ENCODE measurements at regions not wholly inside any gene's neighbourhood (a gene's known extent, or its start where the extent isn't known, plus 50 kb on each side); places are given as distances from the start of the nearest gene placed in this dataset.
"Not testable (repeated sequence)": the region's sequence is repeated elsewhere in the genome, so short reads cannot be mapped to it uniquely, and the experiment has no call there.

GRCh38 chr6:26745964-26746363 is 86.4 kb upstream of the ZNF322 start:
- TF ChIP-seq, protein P1, sequence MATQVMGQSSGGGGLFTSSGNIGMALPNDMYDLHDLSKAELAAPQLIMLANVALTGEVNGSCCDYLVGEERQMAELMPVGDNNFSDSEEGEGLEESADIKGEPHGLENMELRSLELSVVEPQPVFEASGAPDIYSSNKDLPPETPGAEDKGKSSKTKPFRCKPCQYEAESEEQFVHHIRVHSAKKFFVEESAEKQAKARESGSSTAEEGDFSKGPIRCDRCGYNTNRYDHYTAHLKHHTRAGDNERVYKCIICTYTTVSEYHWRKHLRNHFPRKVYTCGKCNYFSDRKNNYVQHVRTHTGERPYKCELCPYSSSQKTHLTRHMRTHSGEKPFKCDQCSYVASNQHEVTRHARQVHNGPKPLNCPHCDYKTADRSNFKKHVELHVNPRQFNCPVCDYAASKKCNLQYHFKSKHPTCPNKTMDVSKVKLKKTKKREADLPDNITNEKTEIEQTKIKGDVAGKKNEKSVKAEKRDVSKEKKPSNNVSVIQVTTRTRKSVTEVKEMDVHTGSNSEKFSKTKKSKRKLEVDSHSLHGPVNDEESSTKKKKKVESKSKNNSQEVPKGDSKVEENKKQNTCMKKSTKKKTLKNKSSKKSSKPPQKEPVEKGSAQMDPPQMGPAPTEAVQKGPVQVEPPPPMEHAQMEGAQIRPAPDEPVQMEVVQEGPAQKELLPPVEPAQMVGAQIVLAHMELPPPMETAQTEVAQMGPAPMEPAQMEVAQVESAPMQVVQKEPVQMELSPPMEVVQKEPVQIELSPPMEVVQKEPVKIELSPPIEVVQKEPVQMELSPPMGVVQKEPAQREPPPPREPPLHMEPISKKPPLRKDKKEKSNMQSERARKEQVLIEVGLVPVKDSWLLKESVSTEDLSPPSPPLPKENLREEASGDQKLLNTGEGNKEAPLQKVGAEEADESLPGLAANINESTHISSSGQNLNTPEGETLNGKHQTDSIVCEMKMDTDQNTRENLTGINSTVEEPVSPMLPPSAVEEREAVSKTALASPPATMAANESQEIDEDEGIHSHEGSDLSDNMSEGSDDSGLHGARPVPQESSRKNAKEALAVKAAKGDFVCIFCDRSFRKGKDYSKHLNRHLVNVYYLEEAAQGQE (IDR thresholded peaks at IDR 0.05): not testable (repeated sequence)
- TF ChIP-seq, protein P2, sequence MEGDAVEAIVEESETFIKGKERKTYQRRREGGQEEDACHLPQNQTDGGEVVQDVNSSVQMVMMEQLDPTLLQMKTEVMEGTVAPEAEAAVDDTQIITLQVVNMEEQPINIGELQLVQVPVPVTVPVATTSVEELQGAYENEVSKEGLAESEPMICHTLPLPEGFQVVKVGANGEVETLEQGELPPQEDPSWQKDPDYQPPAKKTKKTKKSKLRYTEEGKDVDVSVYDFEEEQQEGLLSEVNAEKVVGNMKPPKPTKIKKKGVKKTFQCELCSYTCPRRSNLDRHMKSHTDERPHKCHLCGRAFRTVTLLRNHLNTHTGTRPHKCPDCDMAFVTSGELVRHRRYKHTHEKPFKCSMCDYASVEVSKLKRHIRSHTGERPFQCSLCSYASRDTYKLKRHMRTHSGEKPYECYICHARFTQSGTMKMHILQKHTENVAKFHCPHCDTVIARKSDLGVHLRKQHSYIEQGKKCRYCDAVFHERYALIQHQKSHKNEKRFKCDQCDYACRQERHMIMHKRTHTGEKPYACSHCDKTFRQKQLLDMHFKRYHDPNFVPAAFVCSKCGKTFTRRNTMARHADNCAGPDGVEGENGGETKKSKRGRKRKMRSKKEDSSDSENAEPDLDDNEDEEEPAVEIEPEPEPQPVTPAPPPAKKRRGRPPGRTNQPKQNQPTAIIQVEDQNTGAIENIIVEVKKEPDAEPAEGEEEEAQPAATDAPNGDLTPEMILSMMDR (IDR thresholded peaks at IDR 0.05; ENCODE audit: low read depth, low read length, missing input control): not testable (repeated sequence)
- not testable (repeated sequence) for TF ChIP-seq RXRA (IDR thresholded peaks at IDR 0.05); HNF4A (conservative IDR thresholded peaks at IDR 0.05); RAD21 (IDR thresholded peaks at IDR 0.05); TAF1 (conservative IDR thresholded peaks at IDR 0.05); JUND (IDR thresholded peaks at IDR 0.05); SP1 (IDR thresholded peaks at IDR 0.05); YY1 (IDR thresholded peaks at IDR 0.05); FOXA1 (IDR thresholded peaks at IDR 0.05); GABPA (IDR thresholded peaks at IDR 0.05 in 1 of 2, conservative IDR thresholded peaks at IDR 0.05 in 1 of 2)
- TF ChIP-seq, protein P3, sequence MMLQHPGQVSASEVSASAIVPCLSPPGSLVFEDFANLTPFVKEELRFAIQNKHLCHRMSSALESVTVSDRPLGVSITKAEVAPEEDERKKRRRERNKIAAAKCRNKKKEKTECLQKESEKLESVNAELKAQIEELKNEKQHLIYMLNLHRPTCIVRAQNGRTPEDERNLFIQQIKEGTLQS (IDR thresholded peaks at IDR 0.05): not testable (repeated sequence)
